ENCODE measurements at regions not wholly inside any gene's neighbourhood (a gene's known extent, or its start where the extent isn't known, plus 50 kb on each side); places are given as distances from the start of the nearest gene placed in this dataset.

GRCh38 chr9:126017758-126018157 lies 270.6 kb downstream of the PBX3 start:
- no peak for DNase-seq

DNA sequence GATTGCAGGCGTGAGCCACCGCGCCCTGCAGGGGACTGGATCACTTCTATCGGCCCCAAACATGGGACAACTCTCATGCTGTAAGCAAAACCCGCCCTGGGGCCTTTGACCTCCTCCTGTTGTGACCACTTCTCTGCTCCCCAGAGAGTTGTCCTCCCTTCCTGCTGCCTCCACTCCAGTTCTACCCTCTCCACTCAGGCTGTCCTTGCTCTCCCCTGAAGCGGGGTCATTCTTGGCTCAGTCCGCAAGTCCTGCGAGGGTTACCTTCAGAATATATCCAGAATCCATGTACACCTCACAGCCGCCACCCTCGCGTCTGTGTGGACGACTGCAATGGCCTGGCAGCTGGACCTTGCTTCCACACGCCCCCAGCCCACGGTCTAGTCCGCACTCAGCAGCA lies 273.7 kb downstream of the PBX3 start:
- no peak for DNase-seq

- DNase-seq: no peak
Measured at GRCh38 chr9:126023962-126024361, 276.8 kb downstream of the PBX3 start.

- DNase-seq: no peak
Measured at GRCh38 chr9:126024581-126025230, 277.5 kb downstream of the PBX3 start.

GRCh38 chr9:126025991-126026390 lies 278.8 kb downstream of the PBX3 start:
- no peak for DNase-seq

GRCh38 chr9:126027566-126027965 lies 280.4 kb downstream of the PBX3 start:
- DNase-seq: no peak

GRCh38 chr9:126028746-126029145 lies 281.6 kb downstream of the PBX3 start:
- no peak for DNase-seq

DNA sequence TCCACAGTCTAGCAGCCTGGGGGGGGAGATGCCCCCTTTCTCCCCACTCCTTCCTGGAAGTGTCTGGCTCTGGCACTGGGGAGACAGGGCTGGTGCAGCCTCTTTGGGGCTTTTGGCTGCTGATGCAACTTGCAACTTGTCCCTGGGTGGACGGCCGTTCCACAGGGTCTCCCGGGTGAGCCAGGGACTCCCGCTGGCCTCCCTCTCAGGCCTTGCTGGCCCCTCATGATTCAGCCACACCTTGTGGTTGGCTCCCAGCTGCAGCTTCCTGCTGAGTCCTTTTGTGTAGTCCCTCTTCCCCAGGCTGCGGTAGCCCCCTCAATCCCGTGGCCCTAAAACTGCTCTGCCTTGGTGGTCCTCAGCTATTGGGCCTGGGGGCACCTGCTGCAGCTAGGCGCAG lies 283.5 kb downstream of the PBX3 start:
- no peak for DNase-seq

- DNase-seq: no peak
Measured at GRCh38 chr9:126031116-126031515, 283.9 kb downstream of the PBX3 start.

DNA sequence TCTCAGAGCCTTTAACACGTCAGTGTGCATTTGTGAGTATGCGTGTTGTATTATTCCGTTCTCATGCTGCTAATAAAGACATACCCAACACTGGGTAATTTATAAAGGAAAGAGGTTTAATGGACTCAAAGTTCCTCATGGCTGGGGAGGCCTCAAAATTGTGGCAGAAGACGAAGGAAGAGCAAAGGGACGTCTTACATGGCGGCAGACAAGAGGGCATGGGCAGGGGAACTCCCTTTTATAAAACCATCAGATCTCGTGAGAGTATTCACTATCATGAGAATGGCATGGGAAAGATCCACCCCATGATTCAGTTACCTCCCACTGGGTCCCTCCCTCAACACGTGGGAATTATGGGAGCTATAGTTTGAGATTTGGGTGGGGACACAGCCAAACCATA lies 285.0 kb downstream of the PBX3 start:
- no peak for DNase-seq

- DNase-seq: no peak
Measured at GRCh38 chr9:126033318-126033717, 286.1 kb downstream of the PBX3 start.

DNA sequence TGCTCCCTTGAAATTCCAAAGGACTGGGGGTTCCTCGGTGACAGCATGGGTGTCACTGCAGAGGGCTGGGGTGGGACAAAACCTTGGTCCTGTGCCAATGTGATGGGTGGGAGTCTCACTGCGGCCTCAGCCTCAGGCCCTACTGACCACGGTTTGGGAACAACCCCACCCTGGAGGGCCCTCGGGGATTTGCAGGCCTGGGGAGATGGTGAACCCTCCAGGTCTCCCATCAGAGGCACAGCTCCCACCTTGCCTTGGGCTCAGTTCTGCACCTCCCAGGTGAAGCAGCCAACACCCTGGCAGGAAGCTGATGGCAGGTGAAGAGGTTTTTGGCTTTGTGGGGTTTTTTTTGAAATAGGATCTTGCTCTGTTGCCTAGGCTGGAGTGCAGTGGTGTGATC lies 286.8 kb downstream of the PBX3 start:
- DNase-seq: no peak

DNA sequence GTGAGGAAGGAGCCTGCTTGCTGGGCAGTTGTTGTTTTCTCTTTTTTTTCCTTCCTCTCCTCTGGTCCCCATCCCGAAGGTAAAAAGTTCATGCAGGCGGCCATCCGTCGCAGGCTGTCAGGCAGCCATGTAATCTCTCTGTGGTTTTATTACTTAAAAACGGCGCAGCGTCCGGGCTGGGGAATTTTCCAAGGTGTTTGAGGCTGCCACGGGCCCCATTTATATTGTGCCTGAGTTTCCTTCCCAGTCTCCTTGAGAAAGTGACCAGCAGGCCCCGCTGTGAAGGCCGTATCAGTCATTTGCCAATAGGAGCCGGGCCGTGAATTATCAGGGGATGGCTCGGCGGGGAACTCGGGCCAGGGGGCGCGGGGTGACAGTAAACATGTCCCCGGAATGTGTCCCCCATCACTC lies 289.7 kb downstream of the PBX3 start:
- DNase-seq: no peak

DNA sequence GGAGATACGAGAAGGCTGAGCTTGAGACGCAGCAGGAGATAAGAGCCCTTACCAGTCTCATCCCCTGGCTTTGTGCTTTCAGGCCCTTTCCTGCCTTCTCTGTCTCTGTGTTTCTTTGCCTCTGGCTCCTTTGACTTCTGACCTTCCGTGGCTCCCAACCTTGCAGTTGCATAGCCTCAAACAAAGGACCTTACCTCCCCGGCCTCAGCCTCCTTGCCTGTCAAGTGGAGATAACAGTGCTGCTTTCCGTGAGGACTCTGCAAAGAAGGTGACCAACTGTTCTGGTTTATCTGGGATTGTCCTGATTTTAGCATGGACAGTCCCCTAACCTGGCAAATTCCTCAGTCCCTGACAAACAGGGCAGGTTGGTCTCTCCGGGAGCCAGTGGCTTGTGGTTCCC lies 287.8 kb upstream of the MVB12B start:
- no peak for DNase-seq

DNA sequence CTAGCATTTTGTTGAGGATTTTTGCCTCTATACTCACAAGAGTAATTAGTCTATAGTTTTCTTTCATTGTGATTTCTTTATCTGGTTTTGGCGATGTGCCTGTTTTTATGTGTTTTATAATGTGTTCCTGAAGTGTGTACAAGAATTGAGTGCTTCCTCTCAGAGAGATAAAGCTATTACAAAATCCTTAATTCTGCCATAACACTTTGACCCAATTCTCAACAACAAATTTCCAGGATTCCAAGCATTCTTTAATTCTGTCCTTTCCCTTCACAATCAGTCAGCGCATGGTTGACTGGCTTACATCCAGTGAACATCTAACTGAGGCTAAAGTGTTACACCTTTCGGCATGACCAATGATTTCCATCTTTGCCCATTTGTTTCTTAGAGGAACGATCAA lies 282.9 kb upstream of the MVB12B start:
- DNase-seq: no peak

- no peak for DNase-seq
Measured at GRCh38 chr9:126049088-126049487, 277.5 kb upstream of the MVB12B start.

DNA sequence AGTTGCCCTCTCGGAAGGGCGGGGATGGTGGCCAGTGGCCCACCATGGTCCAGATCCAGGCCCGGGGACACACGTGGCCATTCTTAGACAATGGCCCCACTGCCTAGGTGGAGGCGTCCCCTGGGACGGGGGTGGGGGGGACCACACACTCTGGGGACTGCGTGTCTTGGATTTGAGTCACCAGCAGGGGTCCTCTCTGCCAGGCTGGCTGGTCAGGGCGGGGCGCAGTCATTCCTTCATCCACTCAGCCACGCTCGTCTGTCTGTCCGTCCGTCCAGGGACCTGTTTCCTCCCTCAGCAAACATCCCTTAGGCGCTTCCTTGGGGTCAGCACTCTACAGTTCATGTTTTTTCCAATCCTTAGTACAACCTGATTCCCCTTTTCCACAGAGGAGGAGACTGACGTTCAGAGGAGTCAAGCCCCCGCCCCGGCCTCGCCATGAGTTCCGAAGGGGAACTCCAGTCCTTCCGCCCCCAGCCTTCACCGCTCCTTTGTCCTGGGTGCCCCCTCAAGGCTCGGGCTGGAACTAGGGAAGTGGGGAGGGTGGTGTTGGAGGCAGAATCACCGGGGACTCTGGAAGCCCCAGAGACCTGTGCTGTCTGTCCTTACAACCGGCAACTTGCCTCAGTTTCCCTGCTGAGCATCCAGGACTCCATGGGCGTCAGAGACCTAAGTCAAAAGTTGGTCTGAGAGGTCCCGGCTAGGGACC lies 276.6 kb upstream of the MVB12B start:
- DNase-seq: no peak

DNA sequence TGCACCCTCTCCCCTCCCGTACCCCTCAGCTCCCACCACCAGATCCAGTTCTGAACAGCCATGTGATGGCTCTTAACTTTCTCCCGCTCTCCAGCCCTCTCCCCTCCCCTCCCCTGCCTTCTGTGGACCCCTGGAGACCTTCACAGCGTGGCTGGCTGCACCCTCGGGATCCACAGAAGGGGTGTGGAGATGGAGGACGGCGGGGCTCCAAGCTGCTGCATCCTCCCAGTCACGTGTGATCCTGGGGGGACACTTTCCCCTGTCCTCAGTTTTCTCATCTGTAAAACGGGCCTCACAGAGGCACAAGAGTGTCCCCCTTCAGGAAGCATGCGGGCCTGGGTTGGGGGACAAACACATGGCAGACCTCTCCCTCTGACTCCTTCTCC lies 276.0 kb upstream of the MVB12B start:
- no peak for DNase-seq

DNA sequence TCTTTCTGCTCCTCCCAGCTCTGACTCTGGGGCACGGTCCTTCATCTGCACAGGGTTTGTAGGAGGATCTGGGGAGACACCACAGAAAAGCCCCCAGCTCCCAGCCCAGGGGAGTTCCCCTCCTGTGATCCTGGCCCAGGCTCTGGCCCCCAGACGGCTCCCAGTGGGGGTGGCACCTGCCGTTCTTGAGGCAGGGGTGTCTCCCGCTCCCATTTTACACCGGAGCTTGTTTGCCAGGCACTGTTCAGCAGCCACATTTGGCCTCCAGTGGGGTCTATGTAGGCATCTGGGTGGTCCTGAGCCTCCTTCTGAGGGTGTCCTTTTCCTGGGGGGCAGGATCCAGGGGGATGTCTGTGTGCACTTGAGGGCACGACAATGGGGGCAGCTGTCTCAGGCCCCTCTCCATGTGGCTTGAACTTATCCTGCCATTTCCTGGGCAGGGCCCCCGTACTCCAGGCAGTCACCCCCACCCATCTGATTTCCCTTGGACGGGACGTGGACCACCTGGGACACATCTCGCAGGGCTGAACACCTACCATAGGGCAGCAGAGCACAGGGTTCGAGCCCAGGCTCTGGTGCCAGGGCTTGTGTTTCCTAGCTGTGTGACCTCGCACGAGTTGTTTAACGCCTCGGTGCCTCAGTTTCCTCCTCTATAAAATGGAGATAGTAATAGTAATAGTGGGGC lies 275.0 kb upstream of the MVB12B start:
- no peak for DNase-seq

DNA sequence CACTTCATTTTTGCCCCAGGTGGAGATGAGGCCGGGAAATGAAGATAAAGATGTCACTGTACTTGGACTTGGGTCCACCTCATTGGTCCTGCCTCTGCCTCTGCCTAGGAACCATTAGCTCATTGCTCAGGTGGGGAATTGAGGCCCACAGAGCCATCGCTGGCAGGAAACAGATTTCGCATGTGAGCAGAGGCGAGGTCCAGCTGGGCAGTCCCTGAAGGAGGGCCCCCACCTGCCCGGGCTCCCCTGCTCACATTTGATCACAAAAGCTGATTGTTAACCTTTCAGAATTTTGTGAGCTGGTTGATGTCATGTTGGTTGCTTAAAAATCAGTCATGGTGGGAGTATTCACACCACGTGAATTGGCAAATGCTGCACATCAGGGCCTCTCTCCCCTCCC lies 273.8 kb upstream of the MVB12B start:
- DNase-seq: no peak

DNA sequence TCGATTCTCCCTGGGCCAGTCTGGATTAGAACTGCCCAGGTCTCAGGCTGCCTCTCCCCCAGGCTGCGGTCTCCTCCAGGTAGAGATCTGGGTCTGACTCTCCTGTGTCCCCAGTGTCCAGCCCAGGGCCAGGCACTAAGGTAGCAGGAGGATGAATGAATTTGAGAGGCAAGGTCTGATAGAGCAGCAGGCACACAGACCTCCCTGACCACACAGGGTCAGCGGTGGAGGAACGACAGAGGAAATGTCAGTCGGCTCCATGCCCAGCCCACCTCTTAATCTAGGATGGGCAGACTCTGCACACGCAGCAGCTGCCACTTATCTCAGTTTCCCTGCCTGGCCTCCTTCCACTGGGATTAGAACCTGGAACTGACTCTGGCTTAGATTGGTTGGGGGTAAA lies 272.7 kb upstream of the MVB12B start:
- no peak for DNase-seq

- DNase-seq: no peak
Measured at GRCh38 chr9:126055381-126055985, 271.1 kb upstream of the MVB12B start.
